ENCODE measurements at regions not wholly inside any gene's neighbourhood (a gene's known extent, or its start where the extent isn't known, plus 50 kb on each side); places are given as distances from the start of the nearest gene placed in this dataset.
A peak's percentile ranks its signal among the peaks of the same experiment; 100 is the strongest.

GRCh38 chr20:57998276-57998675 is 230.2 kb downstream of the ANKRD60 start:
- Histone ChIP-seq H3K27ac (ENCODE audit: low read depth, low read length) (no peak overlapping the region), H2AFZ (ENCODE audit: low read depth, low read length, poor library complexity, severe bottlenecking) (no peak overlapping the region), H3K36me3 (ENCODE audit: control insufficient read depth in 1 of 2, insufficient read depth in 2 of 2, low read length in 2 of 2) (no peaks in the 10 kb centered on the region), H3K9ac (ENCODE audit: low read length) (no peak overlapping the region), H3K27me3 (ENCODE audit: insufficient read depth, low read length) (peaks cover 10% of the 10 kb centered on the region; the same call in 1 of the 2 replicates), H3K4me2 (ENCODE audit: low read length) (no peak overlapping the region), H3K4me1 (ENCODE audit: control insufficient read depth in 1 of 2, insufficient read depth in 2 of 2, low read length in 2 of 2) (no peaks in the 10 kb centered on the region), H3K9me3 (ENCODE audit: control insufficient read depth in 1 of 2, insufficient read depth in 1 of 2, low read depth in 1 of 2, low read length in 2 of 2) (no peaks in the 10 kb centered on the region), H3K4me3 (replicated peaks in 1 of 2; ENCODE audit: low read depth in 1 of 2, low read length in 2 of 2) (no peak overlapping the region), H3K9me2 (ENCODE audit: insufficient read depth) (no peaks in the 10 kb centered on the region), H3K79me2 (ENCODE audit: insufficient read depth, low read length) (no peaks in the 10 kb centered on the region), H4K20me1 (ENCODE audit: insufficient read depth) (no peaks in the 10 kb centered on the region)
- DNase-seq (ENCODE audit: low read depth, low spot score) (no peak), ATAC-seq (no peak)
- ChIA-PET POLR2A (no interaction called here), RAD21 (ENCODE audit: low non-redundant PET in 1 of 2, low total read pairs in 2 of 2, uncharacterized antibody in 2 of 2, unreplicated experiment in 2 of 2) (no interaction called here), CTCF (no interaction called here)
- BruUV-seq (replicated peaks): no TSS peak
- intact Hi-C loops (cut with micrococcal nuclease): no loop called here
- TF ChIP-seq ZBTB33 (IDR thresholded peaks at IDR 0.05; ENCODE audit: extremely low read depth, insufficient replicate concordance, low read length) (no peak), CTCF (IDR thresholded peaks at IDR 0.05 in 2 of 3, conservative IDR thresholded peaks at IDR 0.05 in 1 of 3; ENCODE audit: borderline replicate concordance in 1 of 3, insufficient read depth in 1 of 3, low read depth in 2 of 3, low read length in 2 of 3) (peak in 2 of 3 experiments; percentile 28 to 37; a peak in 3 of 6 replicates)

Data from HCT116 (cell line).